Adipocyte (in vitro differentiated cells): ENCODE measurements at regions not wholly inside any gene's neighbourhood (a gene's known extent, or its start where the extent isn't known, plus 50 kb on each side); places are given as distances from the start of the nearest gene placed in this dataset.

Experiments used
- DNase-seq: peaks from one replicate; pipeline ENCODE4 v3.0.0-alpha.2; 2015; ENCODE audit warnings: low read depth
- H3K27me3 ChIP-seq: replicated peaks from 2 replicates; pipeline ENCODE4 v1.7.0; 2013; ENCODE audit warnings: mild to moderate bottlenecking, low read length, moderate library complexity; ENCODE audit not compliant: control insufficient read depth, insufficient read depth
- H3K36me3 ChIP-seq: 2 replicates; pipeline ENCODE4 v1.7.0; 2013; ENCODE audit warnings: low read length, mild to moderate bottlenecking, moderate library complexity; ENCODE audit not compliant: control insufficient read depth, insufficient read depth, severe bottlenecking
- H3K4me1 ChIP-seq: 2 replicates; pipeline ENCODE4 v1.7.0; 2013; ENCODE audit warnings: mild to moderate bottlenecking, low read length, moderate library complexity; ENCODE audit not compliant: control insufficient read depth, insufficient read depth
- H3K4me3 ChIP-seq: 2 replicates; pipeline ENCODE4 v1.7.0; 2013; ENCODE audit warnings: mild to moderate bottlenecking, low read length, moderate library complexity
- H3K9ac ChIP-seq: 2 replicates; pipeline ENCODE4 v1.7.0; 2013; ENCODE audit warnings: mild to moderate bottlenecking, low read length, moderate library complexity
- H3K9me3 ChIP-seq: 2 replicates; pipeline ENCODE4 v1.7.0; 2013; ENCODE audit warnings: mild to moderate bottlenecking, low read length, moderate library complexity; ENCODE audit not compliant: control insufficient read depth

DNA sequence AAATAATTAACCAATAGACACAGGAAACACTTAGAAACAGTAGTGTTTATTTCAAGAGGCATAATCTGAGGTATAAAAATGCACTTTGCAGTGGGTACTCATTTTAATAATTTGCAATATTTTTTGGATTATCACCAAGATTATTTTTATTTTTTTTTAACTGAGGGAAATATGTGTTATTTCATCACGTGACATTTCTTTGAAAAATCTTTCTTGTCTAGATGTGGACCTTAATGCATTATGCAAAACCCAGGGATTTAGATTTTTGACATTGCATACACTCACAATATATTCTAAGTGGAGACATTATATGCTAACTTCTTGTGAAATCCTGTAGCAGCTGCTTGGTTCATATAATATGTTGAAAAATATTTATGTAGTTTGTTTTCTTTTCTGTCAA, 260.4 kb upstream of the MEIS2 start:
- H3K36me3 ChIP-seq: no peaks in the 10 kb centered on the region
- no peak overlapping the region for H3K4me3 ChIP-seq
- no peaks in the 10 kb centered on the region for H3K9me3 ChIP-seq
- H3K9ac ChIP-seq: no peak overlapping the region
- no peaks in the 10 kb centered on the region for H3K27me3 ChIP-seq
- no peaks in the 10 kb centered on the region for H3K4me1 ChIP-seq
- DNase-seq: no peak

DNA sequence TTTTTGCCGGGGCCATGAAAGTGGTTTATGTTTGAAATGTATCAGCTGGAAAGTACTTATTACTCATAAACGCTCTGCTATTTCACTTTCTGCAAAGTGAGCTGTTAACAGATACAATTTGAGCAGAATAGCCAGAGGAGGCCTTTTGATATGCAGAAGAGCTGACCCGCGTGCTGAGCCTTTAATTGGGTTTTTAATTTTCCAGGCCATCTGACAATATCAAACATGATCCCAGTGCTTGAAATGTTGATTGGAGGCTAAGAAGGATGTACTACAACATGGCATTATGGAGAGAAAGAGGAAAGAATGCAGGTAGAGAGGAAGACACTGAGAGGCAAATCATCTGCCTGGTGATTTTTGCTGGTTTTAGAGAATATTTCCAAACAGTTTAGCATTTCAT, 261.3 kb upstream of the MEIS2 start:
- no peak overlapping the region for H3K9ac ChIP-seq
- H3K4me3 ChIP-seq: no peak overlapping the region
- no peaks in the 10 kb centered on the region for H3K36me3 ChIP-seq
- H3K27me3 ChIP-seq: no peaks in the 10 kb centered on the region
- DNase-seq: no peak
- no peaks in the 10 kb centered on the region for H3K4me1 ChIP-seq
- H3K9me3 ChIP-seq: no peaks in the 10 kb centered on the region

DNA sequence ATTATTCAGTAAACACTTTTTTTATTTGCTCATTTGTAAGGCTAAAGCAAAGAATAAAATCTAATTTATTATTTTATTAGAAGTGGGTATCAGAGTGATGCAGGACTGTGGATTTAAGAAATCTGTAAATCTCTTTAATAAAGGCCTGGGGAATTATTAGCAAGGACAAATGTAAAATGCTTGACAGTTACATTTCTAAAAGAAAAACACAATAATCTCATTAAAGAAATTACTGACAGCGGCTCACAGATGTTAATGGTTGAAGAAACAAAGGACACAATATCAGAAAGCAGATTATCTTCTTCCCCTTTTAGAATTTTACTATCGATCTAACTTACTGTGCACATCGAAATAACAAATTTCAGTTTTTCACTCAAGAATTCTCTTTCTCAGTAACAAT, 262.1 kb upstream of the MEIS2 start:
- Histone ChIP-seq H3K9ac (no peak overlapping the region), H3K27me3 (no peaks in the 10 kb centered on the region), H3K36me3 (no peaks in the 10 kb centered on the region), H3K4me3 (no peak overlapping the region), H3K4me1 (no peaks in the 10 kb centered on the region), H3K9me3 (no peaks in the 10 kb centered on the region)
- no peak for DNase-seq

DNA sequence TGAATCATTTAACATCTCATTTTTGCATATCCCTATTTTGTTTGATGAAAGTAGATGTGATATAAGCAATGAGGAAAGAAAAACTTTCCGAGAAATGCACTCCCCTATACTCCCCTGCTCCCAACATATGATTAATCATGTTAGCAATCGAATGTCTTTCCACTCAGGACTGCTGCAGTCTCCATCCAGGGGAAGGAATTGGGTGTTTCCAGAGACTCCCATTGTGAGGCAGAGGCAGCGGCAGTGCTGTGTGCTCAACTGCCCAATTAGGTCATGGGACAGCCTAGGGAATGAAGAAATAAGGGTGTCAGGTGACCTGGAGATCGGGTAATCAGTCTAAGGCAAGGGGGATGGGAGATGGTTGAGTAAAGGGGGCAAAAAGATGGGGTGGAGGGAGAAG, 268.6 kb upstream of the MEIS2 start:
- DNase-seq: no peak
- no peaks in the 10 kb centered on the region for H3K4me1 ChIP-seq
- no peak overlapping the region for H3K4me3 ChIP-seq
- H3K27me3 ChIP-seq: no peaks in the 10 kb centered on the region
- no peak overlapping the region for H3K9ac ChIP-seq
- no peaks in the 10 kb centered on the region for H3K36me3 ChIP-seq
- no peaks in the 10 kb centered on the region for H3K9me3 ChIP-seq

DNA sequence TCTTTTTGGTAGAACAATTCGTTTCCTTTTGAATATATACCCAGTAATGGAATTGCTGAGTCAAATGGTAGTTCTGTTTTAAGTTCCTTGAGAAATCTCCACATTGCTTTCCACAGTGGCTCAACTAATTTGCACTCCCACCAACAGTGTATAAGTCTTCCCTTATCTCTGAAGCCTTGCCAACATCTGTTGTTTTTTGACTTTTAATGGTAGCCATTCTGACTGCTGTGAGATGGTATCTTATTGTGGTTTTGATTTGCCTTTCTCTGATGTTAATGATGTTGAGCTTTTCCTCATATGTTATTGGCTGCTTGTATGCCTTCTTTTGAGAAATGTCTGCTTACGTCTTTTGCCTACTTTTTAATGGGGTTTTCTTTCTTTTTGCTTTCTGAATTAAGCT, 270.6 kb upstream of the MEIS2 start:
- Histone ChIP-seq H3K4me3 (no peak overlapping the region), H3K9ac (no peak overlapping the region), H3K36me3 (no peaks in the 10 kb centered on the region), H3K4me1 (no peaks in the 10 kb centered on the region), H3K9me3 (no peaks in the 10 kb centered on the region), H3K27me3 (no peaks in the 10 kb centered on the region)
- no peak for DNase-seq

DNA sequence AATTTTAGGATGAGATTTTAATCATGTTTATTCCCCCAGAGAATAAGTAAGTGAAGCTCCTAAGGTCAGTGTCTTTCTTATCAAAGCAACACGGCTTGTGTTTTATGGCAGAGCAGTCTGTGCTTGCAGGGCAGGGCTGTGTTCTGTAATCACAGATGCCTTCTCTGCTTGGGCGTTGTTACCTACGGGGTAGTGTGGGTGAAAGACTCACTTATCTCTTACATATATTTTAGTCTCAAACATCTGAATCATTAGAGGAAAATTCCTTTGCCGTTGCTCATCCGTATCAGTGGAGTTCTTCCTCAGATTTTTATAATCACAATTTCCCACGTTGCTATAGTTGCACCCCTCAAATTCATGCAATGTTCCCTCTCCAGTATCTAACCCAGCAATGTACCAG, 271.7 kb upstream of the MEIS2 start:
- H3K9me3 ChIP-seq: no peaks in the 10 kb centered on the region
- no peak overlapping the region for H3K9ac ChIP-seq
- DNase-seq: no peak
- H3K36me3 ChIP-seq: no peaks in the 10 kb centered on the region
- no peaks in the 10 kb centered on the region for H3K4me1 ChIP-seq
- no peak overlapping the region for H3K4me3 ChIP-seq
- H3K27me3 ChIP-seq: no peaks in the 10 kb centered on the region

DNA sequence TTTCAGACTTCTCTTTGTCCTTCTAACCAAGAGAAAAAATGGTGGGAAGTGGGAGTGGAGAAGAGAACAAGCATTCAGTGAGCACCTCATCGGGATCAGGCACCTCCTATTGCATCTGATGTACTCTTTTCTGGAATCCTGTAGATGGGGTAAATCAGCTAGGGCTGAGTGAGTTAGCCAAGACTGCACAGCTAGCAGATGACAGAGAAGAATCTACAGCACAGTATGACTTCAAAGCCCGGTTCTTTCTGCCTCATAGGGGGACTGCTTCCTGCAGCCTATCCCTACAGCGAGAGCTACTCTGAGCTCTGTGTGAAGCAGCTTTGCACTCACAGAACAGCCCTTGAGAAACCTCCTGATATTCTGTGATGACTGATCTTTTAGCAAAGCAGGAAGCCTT, 275.2 kb upstream of the MEIS2 start:
- no peak overlapping the region for H3K4me3 ChIP-seq
- no peak overlapping the region for H3K9ac ChIP-seq
- H3K4me1 ChIP-seq: no peaks in the 10 kb centered on the region
- H3K9me3 ChIP-seq: no peaks in the 10 kb centered on the region
- H3K27me3 ChIP-seq: no peaks in the 10 kb centered on the region
- no peak for DNase-seq
- no peaks in the 10 kb centered on the region for H3K36me3 ChIP-seq

DNA sequence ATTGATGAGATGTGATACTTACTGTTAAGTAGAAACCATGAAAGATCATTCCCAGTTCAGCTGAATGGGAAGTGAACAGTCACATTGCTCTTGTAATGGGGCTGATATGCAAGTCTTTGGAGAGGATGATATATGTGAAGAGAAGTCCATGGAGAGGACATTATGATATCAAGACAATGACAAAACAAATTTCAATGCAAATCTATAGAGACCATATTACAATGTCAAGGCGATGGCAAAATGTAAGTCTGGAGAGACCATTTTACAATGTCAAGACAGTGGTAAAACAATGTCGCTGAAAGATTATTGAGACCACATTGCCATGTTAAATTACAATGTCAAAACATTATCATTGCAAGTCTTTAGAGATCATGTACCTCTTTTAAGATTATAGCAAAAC, 277.1 kb upstream of the MEIS2 start:
- H3K9ac ChIP-seq: no peak overlapping the region
- no peak overlapping the region for H3K4me3 ChIP-seq
- no peaks in the 10 kb centered on the region for H3K4me1 ChIP-seq
- no peak for DNase-seq
- no peaks in the 10 kb centered on the region for H3K27me3 ChIP-seq
- H3K9me3 ChIP-seq: no peaks in the 10 kb centered on the region
- no peaks in the 10 kb centered on the region for H3K36me3 ChIP-seq

DNA sequence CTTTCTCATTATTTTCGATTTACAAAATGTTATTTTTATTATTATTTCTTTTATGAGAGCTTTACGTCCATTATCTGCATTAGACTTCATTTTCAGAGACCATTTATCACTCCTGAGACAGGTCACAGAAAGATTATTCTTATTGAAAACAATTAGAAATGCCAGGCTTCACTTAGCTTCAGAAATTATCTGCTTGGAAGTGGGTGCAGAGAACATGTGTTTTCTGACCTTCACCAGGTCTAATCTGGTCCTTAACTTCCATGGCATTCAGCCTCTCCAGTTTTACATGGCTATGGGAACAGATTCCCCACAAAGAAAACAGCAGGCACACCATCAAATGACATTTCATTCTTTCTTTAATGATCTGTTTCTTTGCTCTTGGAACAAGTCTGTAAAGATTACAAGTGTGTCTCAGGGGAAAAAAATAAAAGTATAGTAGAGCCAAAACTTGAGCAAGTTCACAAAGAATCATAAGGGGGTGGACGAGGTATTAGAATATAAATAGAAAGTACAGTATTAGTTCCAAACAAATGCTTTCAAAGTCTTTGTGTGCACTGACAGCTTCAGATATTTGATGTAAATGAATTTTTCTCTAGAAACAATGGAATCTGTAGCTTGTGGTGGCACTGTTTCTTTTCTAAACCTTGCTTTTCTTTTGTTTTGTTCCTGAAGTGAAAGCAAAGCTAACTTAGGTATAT, 294.2 kb upstream of the MEIS2 start:
- Histone ChIP-seq H3K4me1 (no peaks in the 10 kb centered on the region), H3K27me3 (no peaks in the 10 kb centered on the region), H3K9ac (no peak overlapping the region), H3K4me3 (no peak overlapping the region), H3K36me3 (no peaks in the 10 kb centered on the region), H3K9me3 (peaks cover 2% of the 10 kb centered on the region)
- DNase-seq: no peak

DNA sequence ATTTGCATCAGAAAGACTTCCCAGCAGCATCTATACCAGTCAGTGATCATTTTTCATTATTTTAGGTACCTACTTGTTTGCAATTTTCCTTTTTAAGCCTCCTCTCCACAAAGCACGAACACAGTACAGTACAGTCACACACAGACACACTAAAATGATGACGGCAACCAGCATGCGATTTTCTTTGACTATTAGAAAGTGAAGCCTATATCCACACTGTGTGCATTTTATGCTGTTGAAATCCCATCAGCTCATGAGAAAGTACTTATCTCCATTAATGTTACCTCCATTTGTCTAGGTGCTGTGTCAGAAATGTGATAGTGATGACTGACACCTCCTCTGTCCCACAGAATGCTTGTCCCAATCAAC, 294.7 kb upstream of the MEIS2 start:
- Histone ChIP-seq H3K9ac (no peak overlapping the region), H3K27me3 (no peaks in the 10 kb centered on the region), H3K4me1 (no peaks in the 10 kb centered on the region), H3K4me3 (no peak overlapping the region), H3K36me3 (no peaks in the 10 kb centered on the region), H3K9me3 (no peaks in the 10 kb centered on the region)
- DNase-seq: no peak

DNA sequence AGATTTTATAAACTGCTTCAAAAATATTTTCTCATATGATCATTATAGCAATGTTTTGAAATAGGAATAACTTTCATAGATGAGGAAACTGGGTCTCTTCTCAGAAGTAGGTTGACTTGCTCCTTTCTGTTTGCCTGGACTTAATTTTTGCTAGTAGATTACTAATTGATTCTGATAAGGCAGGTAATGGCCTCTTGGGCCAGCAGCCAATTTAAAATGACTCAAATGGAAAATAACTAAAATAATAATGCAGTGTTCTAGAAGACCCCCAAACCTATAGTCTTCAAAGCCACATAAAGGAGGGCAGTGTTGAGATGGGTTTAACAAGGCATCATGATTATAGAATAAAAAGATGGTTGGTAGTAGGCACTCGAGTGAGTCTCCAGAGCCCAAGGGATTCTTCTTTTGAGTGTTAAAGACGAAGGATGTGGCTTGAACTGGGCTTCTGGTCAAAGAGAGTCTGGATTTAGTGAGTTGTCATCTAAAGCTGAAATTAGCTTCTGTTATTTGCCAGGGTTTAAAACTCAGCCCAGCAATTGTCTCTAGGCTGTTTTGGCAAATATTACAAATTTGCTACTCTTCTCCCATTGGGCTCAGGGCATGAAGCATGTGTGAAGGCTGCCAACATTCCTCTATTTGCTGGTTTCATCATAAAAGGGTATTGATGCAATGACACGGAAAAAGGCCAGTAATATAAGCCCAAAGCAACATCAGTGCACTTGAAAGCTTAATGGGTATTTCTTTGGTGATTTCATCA, 297.1 kb upstream of the MEIS2 start:
- DNase-seq: no peak
- Histone ChIP-seq H3K9me3 (no peaks in the 10 kb centered on the region), H3K4me3 (no peak overlapping the region), H3K9ac (no peak overlapping the region), H3K4me1 (no peaks in the 10 kb centered on the region), H3K36me3 (no peaks in the 10 kb centered on the region), H3K27me3 (no peaks in the 10 kb centered on the region)

DNA sequence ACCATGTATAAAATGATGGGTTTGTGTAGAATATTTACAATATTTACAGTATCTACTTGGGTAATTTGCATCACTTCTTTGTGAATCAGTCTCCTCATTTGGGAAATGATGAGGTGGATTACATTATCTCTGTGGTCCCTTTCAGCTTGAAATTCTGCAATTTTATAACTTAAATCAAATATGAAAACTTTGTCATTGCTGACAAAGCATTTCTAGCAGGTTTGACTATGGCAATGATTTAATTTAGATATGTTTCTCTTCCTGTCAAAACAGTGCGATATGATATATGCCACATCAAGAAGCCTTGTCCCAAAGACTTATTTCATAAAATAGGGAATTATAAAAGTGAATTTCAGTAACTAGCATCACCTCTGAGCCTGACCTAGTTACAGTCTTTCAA, 315.8 kb upstream of the MEIS2 start:
- Histone ChIP-seq H3K9me3 (no peaks in the 10 kb centered on the region), H3K4me1 (no peaks in the 10 kb centered on the region), H3K27me3 (no peaks in the 10 kb centered on the region), H3K4me3 (no peak overlapping the region), H3K36me3 (no peaks in the 10 kb centered on the region), H3K9ac (no peak overlapping the region)
- DNase-seq: no peak
